Tibial nerve (tissue), 4 donors: ENCODE measurements at regions not wholly inside any gene's neighbourhood (a gene's known extent, or its start where the extent isn't known, plus 50 kb on each side); places are given as distances from the start of the nearest gene placed in this dataset.

Source experiments
- DNase-seq, 2 donors: peaks; one replicate each; pipeline ENCODE4 v3.0.0-alpha.2; 2019; ENCODE audit warnings: low spot score in 2 of 2
- H3K27ac ChIP-seq, 4 donors: fragments of 200-600 bp; sonication (generic) in 3 of 4; one replicate each; pipeline ENCODE4 v1.5.1; 2017 to 2019; ENCODE audit warnings: mild to moderate bottlenecking in 1 of 4
- H3K27me3 ChIP-seq, 2 donors: fragments of 200-600 bp; sonication (generic) in 1 of 2; one replicate each; pipeline versions ENCODE4 v1.5.1 to v1.6.0; 2017 to 2019
- H3K36me3 ChIP-seq, 3 donors: fragments of 200-600 bp; sonication (generic); one replicate each; pipeline ENCODE4 v1.5.1; 2018 to 2019
- H3K4me1 ChIP-seq, 4 donors: fragments of 200-600 bp; sonication (generic) in 3 of 4; one replicate each; pipeline ENCODE4 v1.5.1; 2017 to 2019
- H3K4me3 ChIP-seq, 4 donors: fragments of 200-600 bp; sonication (generic) in 3 of 4; one replicate each; pipeline ENCODE4 v1.5.1; 2017 to 2019; ENCODE audit warnings: mild to moderate bottlenecking in 1 of 4, moderate library complexity in 1 of 4
- H3K9me3 ChIP-seq, 4 donors: fragments of 200-600 bp; sonication (generic) in 3 of 4; one replicate each; pipeline ENCODE4 v1.5.1; 2017 to 2019
- CTCF ChIP-seq, 5 experiments: fragments of 200-600 bp in 3 of 5; fragments of 450-650 bp in 2 of 5; sonication (generic) in 3 of 5; IDR thresholded peaks; one replicate each; pipeline ENCODE4 v1.5.1; 2016 to 2019; ENCODE audit warnings: antibody characterized with exemption in 5 of 5, mild to moderate bottlenecking in 3 of 5, moderate library complexity in 2 of 5
- EP300 ChIP-seq, 2 donors: sonication (generic); formaldehyde crosslinking; IDR thresholded peaks; one replicate each; pipeline ENCODE4 v1.6.1; 2017; ENCODE audit warnings: antibody characterized with exemption in 2 of 2, mild to moderate bottlenecking in 1 of 2
- POLR2A ChIP-seq, 2 donors: fragments of 450-650 bp; IDR thresholded peaks; one replicate each; pipeline ENCODE4 v1.6.1; 2017; ENCODE audit warnings: antibody characterized with exemption in 2 of 2, mild to moderate bottlenecking in 2 of 2, moderate library complexity in 2 of 2
- WGBS, 2 donors: methylation state at CpG; one replicate each; pipeline ENCODE4 v1.1.5; 2018; 5-methylcytosine and 5-hydroxymethylcytosine counted together

GRCh38 chr13:99832347-99832746 lies 139.2 kb downstream of the ZIC5 start:
- TF ChIP-seq EP300 (IDR thresholded peaks at IDR 0.05): no peak
- no peak for TF ChIP-seq CTCF (IDR thresholded peaks at IDR 0.05)
- no peak for TF ChIP-seq POLR2A (IDR thresholded peaks at IDR 0.05)
- no peaks in the 10 kb centered on the region for H3K4me1 ChIP-seq
- H3K27ac ChIP-seq: no peak overlapping the region
- WGBS, 2 donors: 89 to 96% methylated on average over 1 of the region's 1 CpG
- H3K9me3 ChIP-seq: no peaks in the 10 kb centered on the region
- H3K4me3 ChIP-seq: no peak overlapping the region
- DNase-seq: no peak
- no peaks in the 10 kb centered on the region for H3K27me3 ChIP-seq
- H3K36me3 ChIP-seq: no peaks in the 10 kb centered on the region

GRCh38 chr13:99830931-99831330 lies 140.6 kb downstream of the ZIC5 start:
- no peaks in the 10 kb centered on the region for H3K27me3 ChIP-seq
- no peaks in the 10 kb centered on the region for H3K4me1 ChIP-seq
- no peak overlapping the region for H3K27ac ChIP-seq
- no peak overlapping the region for H3K4me3 ChIP-seq
- no peak for DNase-seq
- H3K9me3 ChIP-seq: no peaks in the 10 kb centered on the region
- 93 to 95% methylated on average over 3 of the region's 3 CpGs for WGBS, 2 donors
- TF ChIP-seq CTCF (IDR thresholded peaks at IDR 0.05) (no peak), EP300 (IDR thresholded peaks at IDR 0.05) (no peak), POLR2A (IDR thresholded peaks at IDR 0.05) (no peak)
- H3K36me3 ChIP-seq: no peaks in the 10 kb centered on the region

DNA sequence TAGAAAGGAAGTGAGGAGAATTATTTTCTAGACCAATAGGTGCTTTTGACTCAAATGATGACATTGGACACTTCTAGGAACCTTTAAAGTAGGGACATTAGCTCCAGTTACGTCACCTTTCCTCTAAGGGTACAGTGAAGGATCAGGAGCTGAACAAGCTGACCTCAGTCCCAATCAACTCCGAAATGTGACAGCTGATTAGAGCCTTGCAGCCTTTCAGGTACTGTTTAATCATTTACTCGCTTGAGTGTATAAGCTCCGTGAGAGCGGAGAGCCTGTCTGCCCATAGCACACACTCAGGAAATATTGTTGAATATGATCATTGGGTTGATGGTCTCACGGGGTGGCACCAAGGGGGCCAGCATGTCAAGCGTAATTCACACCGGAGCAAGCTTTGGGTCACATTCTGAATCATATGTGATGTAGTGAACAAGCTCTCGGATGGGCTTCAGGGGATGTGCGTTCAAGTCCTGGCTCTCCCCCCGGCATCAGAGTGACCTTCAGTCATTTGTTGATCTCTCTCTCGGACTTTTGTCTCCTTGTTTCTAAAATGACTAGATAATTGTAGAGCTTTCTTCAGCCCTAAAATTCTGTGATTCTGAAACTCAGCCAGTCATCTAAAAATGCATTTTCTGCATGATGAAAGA lies 141.9 kb downstream of the ZIC5 start:
- no peak for TF ChIP-seq CTCF (IDR thresholded peaks at IDR 0.05)
- TF ChIP-seq EP300 (IDR thresholded peaks at IDR 0.05): no peak
- no peak for TF ChIP-seq POLR2A (IDR thresholded peaks at IDR 0.05)
- no peak overlapping the region for H3K4me3 ChIP-seq
- H3K27me3 ChIP-seq: no peaks in the 10 kb centered on the region
- 90 to 94% methylated on average over 12 of the region's 12 CpGs for WGBS, 2 donors
- no peak for DNase-seq
- no peaks in the 10 kb centered on the region for H3K4me1 ChIP-seq
- H3K9me3 ChIP-seq: peaks cover 0 to 5% (median 0%) of the 10 kb centered on the region in 4 donors
- peaks cover 0 to 4% (median 0%) of the 10 kb centered on the region in 3 donors for H3K36me3 ChIP-seq
- no peak overlapping the region for H3K27ac ChIP-seq

DNA sequence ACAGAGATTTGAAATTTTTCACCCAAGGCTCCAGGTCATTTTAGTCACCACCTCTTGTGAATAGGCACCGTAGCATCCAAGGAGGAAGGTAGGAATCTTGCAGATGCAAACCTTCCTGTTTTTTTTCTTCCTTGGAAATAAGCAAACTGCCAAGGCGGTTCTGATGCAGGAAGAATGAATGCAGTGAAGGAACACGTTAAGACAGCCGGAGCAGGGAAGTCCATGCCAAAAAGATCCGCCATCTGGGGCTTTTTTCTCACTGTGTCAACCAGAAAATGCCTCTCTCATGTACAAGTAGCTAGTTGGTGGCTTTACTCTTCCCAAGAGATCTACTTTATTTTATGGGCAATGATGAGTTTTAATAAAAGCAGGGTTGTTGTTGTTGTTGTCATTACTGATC lies 142.4 kb downstream of the ZIC5 start:
- Histone ChIP-seq H3K27ac (no peak overlapping the region), H3K27me3 (no peaks in the 10 kb centered on the region), H3K36me3 (peaks cover 0 to 4% (median 0%) of the 10 kb centered on the region in 3 donors), H3K4me1 (no peaks in the 10 kb centered on the region), H3K4me3 (no peak overlapping the region), H3K9me3 (peaks cover 0 to 8% (median 0%) of the 10 kb centered on the region in 4 donors)
- no peak for TF ChIP-seq CTCF (IDR thresholded peaks at IDR 0.05)
- no peak for TF ChIP-seq EP300 (IDR thresholded peaks at IDR 0.05)
- TF ChIP-seq POLR2A (IDR thresholded peaks at IDR 0.05): no peak
- DNase-seq: no peak
- WGBS, 2 donors: 84 to 85% methylated on average over 5 of the region's 5 CpGs

DNA sequence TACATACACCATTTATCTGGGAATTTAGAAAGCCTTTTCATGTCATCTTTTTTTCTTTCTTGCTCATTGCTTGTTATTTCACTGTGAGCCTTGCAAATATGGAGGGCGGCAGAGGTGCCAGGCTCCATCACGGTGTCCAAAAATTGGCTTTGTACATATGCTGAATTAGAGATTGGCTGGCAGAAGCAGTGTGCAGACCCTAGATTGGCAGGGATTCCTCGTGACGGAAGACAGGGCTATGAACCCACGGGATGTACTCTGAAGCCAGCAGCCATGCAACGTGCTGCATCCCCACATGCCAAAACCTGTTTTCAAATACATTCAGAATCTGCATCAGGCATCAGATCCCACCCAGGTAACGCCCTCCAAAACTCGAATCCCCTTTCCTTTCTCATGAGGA lies 142.8 kb downstream of the ZIC5 start:
- H3K27ac ChIP-seq: no peak overlapping the region
- TF ChIP-seq POLR2A (IDR thresholded peaks at IDR 0.05): no peak
- no peak for TF ChIP-seq EP300 (IDR thresholded peaks at IDR 0.05)
- no peak for TF ChIP-seq CTCF (IDR thresholded peaks at IDR 0.05)
- no peak overlapping the region for H3K4me3 ChIP-seq
- no peak for DNase-seq
- H3K4me1 ChIP-seq: no peaks in the 10 kb centered on the region
- H3K27me3 ChIP-seq: no peaks in the 10 kb centered on the region
- H3K36me3 ChIP-seq: peaks cover 0 to 4% (median 0%) of the 10 kb centered on the region in 3 donors
- H3K9me3 ChIP-seq: peaks cover 0 to 13% (median 0%) of the 10 kb centered on the region in 4 donors
- 87 to 92% methylated on average over 8 of the region's 8 CpGs for WGBS, 2 donors
